Fibroblast of pulmonary artery (primary cell): ENCODE measurements at regions not wholly inside any gene's neighbourhood (a gene's known extent, or its start where the extent isn't known, plus 50 kb on each side); places are given as distances from the start of the nearest gene placed in this dataset.

Experiments used
- DNase-seq: peaks from one replicate; pipeline ENCODE4 v3.0.0-alpha.2; 2010; ENCODE audit warnings: low read depth
- H3K4me3 ChIP-seq: replicated peaks from 2 replicates; pipeline ENCODE4 v1.5.1; 2011; ENCODE audit warnings: low read depth, mild to moderate bottlenecking, control low read depth, low read length, moderate library complexity
- TF ChIP-seq, protein P1 (sequence below): IDR thresholded peaks from 2 replicates; pipeline ENCODE4 v1.5.1; 2011; ENCODE audit warnings: mild to moderate bottlenecking, control low read depth, low read length, inconsistent platforms; ENCODE audit errors: missing control alignments

DNA sequence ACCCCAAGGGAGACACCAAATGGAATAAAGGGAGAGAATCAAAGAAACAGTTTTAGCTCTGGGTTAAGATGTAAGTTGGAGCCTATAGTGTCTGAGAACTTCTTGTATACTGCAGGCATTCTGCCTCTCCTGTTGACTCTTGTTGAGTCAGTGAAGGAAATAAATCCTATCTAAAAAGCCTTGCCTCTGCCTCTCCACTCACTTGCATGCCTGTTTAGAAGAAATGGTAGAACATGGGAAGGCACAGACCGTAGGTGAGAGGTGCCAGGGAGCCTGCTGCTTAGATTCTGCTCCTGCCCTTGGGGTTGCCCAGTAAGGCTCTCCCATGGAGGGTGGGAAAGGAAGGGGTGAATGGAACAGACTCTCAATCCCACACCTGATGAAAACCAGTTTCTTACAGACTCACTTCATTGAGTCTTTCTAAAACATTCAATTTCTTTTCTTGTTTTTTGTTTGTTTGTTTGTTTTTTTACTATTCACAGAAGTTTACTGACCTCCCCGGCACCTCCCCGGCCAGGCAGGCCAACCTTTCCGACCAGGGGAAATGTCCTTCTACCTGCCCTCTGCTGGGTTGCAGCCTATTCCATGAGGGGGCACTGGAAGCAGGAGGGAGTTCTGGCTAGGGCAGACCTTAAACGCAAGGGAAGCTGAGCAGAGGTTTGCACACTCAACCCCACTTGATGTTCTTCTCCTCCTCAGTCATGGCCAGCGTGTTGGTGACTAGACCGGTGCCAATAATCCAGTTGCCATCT, 211.7 kb upstream of the WSB1 start:
- TF ChIP-seq, protein P1, sequence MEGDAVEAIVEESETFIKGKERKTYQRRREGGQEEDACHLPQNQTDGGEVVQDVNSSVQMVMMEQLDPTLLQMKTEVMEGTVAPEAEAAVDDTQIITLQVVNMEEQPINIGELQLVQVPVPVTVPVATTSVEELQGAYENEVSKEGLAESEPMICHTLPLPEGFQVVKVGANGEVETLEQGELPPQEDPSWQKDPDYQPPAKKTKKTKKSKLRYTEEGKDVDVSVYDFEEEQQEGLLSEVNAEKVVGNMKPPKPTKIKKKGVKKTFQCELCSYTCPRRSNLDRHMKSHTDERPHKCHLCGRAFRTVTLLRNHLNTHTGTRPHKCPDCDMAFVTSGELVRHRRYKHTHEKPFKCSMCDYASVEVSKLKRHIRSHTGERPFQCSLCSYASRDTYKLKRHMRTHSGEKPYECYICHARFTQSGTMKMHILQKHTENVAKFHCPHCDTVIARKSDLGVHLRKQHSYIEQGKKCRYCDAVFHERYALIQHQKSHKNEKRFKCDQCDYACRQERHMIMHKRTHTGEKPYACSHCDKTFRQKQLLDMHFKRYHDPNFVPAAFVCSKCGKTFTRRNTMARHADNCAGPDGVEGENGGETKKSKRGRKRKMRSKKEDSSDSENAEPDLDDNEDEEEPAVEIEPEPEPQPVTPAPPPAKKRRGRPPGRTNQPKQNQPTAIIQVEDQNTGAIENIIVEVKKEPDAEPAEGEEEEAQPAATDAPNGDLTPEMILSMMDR, result no peak
- DNase-seq, result no peak
- no peak overlapping the region for H3K4me3 ChIP-seq

DNA sequence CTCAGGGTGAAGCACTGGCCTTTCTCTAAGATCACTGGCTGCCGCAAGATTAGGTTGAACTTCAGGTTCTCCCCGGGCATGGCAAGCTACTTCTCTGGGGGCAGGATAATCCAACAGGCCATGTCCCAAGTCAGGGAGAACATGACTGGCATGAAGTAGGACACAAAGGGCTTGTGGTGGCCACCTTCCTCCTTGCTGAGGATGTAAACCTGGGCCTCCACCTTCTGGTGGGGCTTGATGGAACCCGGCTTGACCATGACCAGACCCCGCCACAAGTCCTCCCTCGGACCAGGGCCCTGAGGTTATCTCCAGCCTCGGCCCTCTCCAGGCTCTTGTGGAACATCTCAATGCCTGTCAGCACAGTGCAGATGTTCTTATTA, 211.1 kb upstream of the WSB1 start:
- no peak overlapping the region for H3K4me3 ChIP-seq
- TF ChIP-seq, protein P1, result no peak
- no peak for DNase-seq

DNA sequence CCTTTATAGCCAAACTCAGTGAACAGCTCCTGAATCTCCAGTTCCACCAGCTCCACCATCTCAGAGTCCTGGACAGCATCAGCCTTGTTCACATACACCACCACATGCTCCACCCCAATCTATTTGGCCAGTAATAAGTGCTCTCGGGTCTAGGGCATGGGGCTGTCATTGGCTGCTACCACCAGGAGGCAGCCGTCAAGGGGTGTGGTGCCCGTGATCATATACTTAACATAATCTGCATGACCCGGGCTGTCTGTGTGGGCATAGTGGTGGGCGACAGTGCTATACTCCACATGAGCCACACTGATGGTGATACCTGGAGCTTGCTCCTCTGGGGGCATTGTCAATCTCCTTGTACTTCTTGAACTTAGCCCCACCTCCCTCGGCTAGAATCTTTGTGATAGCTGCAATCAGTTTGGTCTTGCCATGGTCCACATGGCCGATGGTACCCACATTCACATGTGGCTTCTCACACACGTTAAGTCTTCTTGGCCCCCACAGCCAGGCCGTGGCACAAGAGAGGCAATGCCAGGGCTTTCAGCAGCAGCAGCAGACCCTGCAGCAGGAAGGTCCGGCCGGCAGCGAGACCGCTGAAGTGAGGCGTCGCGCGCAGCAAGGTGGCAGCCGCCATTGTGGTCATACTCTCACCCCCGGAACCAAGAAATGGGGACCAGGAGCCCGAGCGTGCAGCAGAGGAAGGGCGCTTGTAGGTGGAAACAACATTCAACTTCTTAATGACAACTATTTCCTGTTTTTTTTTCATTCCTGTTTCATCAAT, 210.3 kb upstream of the WSB1 start:
- TF ChIP-seq, protein P1, result no peak
- DNase-seq, result no peak
- H3K4me3 ChIP-seq, result no peak overlapping the region

DNA sequence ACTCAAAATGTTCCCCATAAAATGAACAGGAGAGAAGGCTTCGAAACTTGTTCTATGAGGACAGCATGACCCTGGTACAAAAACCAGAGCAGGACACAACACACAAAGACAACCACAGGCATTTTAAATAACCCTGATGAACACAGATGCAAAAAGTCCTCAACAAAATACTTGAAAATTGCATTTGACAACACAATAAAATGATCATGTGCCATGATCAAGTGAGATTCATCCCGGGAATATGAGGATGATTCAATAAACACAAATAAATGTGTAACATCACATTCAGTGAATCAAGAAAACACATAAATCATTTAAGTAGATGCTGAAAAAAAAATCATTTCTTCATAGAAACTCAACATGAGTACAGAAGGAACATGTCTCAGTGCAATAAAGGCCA, 208.4 kb upstream of the WSB1 start:
- H3K4me3 ChIP-seq, result no peak overlapping the region
- DNase-seq, result no peak
- TF ChIP-seq, protein P1, result no peak

DNA sequence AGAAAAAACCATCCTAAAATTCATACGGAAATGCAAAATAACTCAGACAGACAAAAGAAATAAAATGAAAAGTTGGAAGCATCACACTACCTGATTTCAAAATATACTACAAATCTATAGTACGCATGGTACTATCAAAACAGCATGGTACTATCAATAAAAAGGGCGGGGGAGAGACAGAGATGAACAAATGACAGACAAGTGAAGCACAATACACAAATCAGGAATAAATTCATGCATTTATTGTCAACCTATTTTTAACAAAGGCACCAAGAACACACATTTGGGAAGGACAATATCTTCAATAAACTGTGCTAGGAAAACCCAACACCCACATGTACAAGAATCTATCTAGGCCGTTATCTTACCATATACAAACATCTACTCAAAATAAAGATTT, 207.4 kb upstream of the WSB1 start:
- no peak for DNase-seq
- TF ChIP-seq, protein P1, result no peak
- no peak overlapping the region for H3K4me3 ChIP-seq

DNA sequence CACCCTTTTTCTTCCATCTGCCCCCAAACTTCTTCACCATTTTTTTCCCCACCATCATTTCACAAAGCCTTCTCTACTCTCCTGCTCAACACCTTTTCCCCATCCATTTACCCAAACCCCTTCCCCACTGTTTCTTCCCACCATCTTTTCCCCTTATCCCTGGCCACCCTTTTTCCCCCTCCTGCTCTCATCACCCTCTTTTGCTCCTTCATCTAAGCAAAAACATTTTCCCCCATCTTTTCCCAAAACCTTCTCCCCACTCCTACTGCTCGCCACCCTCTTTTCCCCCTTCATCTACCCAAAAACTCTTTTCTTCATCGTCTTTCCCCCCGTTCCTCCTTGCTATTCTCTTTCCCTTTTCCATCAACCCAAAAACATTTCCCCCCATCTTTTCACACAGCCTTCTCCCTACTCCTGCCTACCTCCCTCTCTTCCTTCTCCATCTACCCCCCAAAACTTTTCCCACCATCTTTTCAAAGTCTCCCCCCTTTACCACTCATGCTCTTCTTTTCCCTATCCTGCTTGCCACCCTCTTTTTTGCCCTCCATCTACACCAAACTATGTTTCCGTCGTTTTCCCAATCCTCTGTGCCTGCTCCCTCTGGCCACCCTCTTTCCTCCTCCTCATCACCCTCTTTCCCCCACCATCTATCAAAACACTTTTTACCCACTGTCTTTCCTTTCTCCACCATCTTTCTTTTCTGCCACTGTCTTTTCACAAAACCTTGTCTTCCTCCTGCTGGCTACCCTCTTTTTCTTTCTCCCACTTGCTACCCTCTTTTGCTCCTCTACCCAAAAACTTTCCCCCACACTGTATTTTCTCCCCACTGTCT, 205.8 kb upstream of the WSB1 start:
- TF ChIP-seq, protein P1, result no peak
- H3K4me3 ChIP-seq, result no peak overlapping the region

More for the DNA sequence above, 205.8 kb upstream of the WSB1 start:
- no peak for DNase-seq
